Nephron progenitor cell (in vitro differentiated cells): ENCODE measurements at regions not wholly inside any gene's neighbourhood (a gene's known extent, or its start where the extent isn't known, plus 50 kb on each side); places are given as distances from the start of the nearest gene placed in this dataset.

ENCODE experiments used
- DNase-seq: peaks from one replicate; pipeline ENCODE4 v3.0.0; 2021
- H3K27ac Mint-ChIP-seq: 2 replicates; pipeline ENCODE4 v1.8.0; 2021; ENCODE audit warnings: mild to moderate bottlenecking, moderate library complexity, mixed read lengths
- H3K27me3 Mint-ChIP-seq: 2 replicates; pipeline ENCODE4 v1.8.0; 2021; ENCODE audit warnings: mild to moderate bottlenecking, low read depth, mixed read lengths; ENCODE audit not compliant: poor library complexity
- H3K36me3 Mint-ChIP-seq: 2 replicates; pipeline ENCODE4 v1.8.0; 2021; ENCODE audit warnings: low read depth, mixed read lengths
- H3K4me1 Mint-ChIP-seq: 2 replicates; pipeline ENCODE4 v1.8.0; 2021; ENCODE audit warnings: mixed read lengths
- H3K4me3 Mint-ChIP-seq: 2 replicates; pipeline ENCODE4 v1.8.0; 2021; ENCODE audit warnings: mild to moderate bottlenecking, moderate library complexity, mixed read lengths
- H3K9me3 Mint-ChIP-seq: 2 replicates; pipeline ENCODE4 v1.8.0; 2021; ENCODE audit warnings: mild to moderate bottlenecking, moderate library complexity, mixed read lengths
- TF ChIP-seq, protein P1 (sequence below): fragments of 200-600 bp; sonication (generic); IDR thresholded peaks from 2 replicates; pipeline ENCODE4 v1.5.0; 2021; ENCODE audit warnings: antibody characterized with exemption

DNA sequence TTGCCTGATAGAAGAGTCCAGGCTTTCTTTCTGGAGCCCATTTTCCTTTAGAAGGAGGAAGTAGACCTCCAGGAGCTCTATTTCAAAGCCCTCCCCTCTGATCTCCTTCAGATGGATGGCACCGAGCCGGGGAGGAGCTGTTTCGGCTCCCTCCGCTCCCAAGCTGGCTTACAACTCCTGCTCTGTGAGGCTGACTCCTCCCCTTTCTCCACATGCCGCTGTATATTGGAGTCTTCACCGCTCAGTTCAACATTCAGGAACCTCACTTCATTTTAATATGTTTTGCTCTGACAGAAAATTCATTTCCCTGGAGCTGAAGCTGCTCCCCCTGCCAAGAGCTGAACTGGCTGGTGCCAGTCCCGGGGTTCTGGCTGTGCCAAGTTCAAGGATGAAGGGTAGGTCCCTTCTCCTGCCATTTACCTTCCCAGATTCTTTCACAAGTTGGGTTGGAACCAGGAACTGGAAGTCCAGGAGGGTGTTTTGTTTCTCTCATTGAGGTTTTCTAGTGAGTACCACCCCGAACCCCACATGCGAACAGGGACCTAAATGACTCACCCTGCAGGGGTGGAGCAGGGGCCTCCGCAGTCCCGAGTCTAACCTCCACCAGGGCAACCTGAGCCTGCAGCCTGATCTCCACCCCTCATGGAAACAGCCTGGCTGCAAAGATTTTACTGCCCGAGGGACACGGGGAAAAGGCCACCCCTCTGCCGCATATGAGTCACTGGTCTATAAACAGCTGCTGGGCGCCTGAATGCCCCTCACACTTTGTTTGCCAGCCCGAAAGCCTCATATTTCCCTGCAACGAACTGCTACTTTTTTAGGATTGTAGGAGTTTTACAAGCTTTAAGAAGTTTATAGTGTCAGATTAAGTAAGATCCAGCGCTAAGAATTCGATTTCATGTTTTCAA is 68.6 kb upstream of the FOXA2 start:
- TF ChIP-seq, protein P1, sequence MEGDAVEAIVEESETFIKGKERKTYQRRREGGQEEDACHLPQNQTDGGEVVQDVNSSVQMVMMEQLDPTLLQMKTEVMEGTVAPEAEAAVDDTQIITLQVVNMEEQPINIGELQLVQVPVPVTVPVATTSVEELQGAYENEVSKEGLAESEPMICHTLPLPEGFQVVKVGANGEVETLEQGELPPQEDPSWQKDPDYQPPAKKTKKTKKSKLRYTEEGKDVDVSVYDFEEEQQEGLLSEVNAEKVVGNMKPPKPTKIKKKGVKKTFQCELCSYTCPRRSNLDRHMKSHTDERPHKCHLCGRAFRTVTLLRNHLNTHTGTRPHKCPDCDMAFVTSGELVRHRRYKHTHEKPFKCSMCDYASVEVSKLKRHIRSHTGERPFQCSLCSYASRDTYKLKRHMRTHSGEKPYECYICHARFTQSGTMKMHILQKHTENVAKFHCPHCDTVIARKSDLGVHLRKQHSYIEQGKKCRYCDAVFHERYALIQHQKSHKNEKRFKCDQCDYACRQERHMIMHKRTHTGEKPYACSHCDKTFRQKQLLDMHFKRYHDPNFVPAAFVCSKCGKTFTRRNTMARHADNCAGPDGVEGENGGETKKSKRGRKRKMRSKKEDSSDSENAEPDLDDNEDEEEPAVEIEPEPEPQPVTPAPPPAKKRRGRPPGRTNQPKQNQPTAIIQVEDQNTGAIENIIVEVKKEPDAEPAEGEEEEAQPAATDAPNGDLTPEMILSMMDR = no peak
- peak overlapping the region; percentile 82 for H3K27ac Mint-ChIP-seq
- peak overlapping the region; percentile 28 for H3K4me3 Mint-ChIP-seq
- H3K27me3 Mint-ChIP-seq = peaks cover 11% of the 10 kb centered on the region
- H3K36me3 Mint-ChIP-seq = no peaks in the 10 kb centered on the region
- peaks cover 5% of the 10 kb centered on the region for H3K4me1 Mint-ChIP-seq
- DNase-seq = peak; percentile 33
- no peaks in the 10 kb centered on the region for H3K9me3 Mint-ChIP-seq

GRCh38 chr20:22653658-22654642 is 69.6 kb upstream of the FOXA2 start:
- DNase-seq = no peak
- Mint-ChIP-seq H3K36me3 (no peaks in the 10 kb centered on the region), H3K9me3 (no peaks in the 10 kb centered on the region), H3K4me1 (peaks cover 5% of the 10 kb centered on the region), H3K4me3 (no peak overlapping the region), H3K27ac (no peak overlapping the region), H3K27me3 (peaks cover 9% of the 10 kb centered on the region)
- TF ChIP-seq, protein P1 = no peak

- TF ChIP-seq, protein P1 = no peak
- H3K9me3 Mint-ChIP-seq = peaks cover 15% of the 10 kb centered on the region
- no peaks in the 10 kb centered on the region for H3K36me3 Mint-ChIP-seq
- no peak overlapping the region for H3K4me3 Mint-ChIP-seq
- DNase-seq = no peak
- peaks cover 26% of the 10 kb centered on the region for H3K27me3 Mint-ChIP-seq
- no peak overlapping the region for H3K27ac Mint-ChIP-seq
- peaks cover 10% of the 10 kb centered on the region for H3K4me1 Mint-ChIP-seq
These were observed 79.2 kb upstream of the FOXA2 start for GRCh38 chr20:22663528-22664025.

DNA sequence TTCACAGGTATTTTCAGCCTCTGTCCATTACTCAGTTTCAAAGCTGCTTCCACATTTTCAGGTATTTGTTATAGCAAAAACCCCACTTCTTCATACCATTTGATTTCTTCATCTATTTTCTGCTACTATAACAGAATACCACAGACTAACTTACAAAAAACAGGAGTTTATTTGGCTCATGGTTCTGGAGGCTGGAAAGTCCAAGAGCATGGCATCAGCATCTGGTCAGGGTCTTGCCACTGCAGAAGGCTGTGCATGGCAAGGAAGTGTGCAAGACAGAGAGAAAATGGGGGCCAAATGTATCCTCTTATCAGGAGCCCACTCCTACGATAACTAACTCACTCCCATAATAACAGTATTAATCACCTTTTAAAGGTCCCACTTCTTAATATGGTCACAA is 82.8 kb upstream of the FOXA2 start:
- peaks cover 35% of the 10 kb centered on the region for H3K9me3 Mint-ChIP-seq
- peaks cover 26% of the 10 kb centered on the region for H3K27me3 Mint-ChIP-seq
- H3K27ac Mint-ChIP-seq = no peak overlapping the region
- H3K36me3 Mint-ChIP-seq = no peaks in the 10 kb centered on the region
- TF ChIP-seq, protein P1 = no peak
- H3K4me3 Mint-ChIP-seq = no peak overlapping the region
- no peak for DNase-seq
- H3K4me1 Mint-ChIP-seq = peaks cover 10% of the 10 kb centered on the region

GRCh38 chr20:22672191-22672590 is 87.8 kb upstream of the FOXA2 start:
- Mint-ChIP-seq H3K36me3 (no peaks in the 10 kb centered on the region), H3K9me3 (peaks cover 28% of the 10 kb centered on the region), H3K27me3 (peaks cover 21% of the 10 kb centered on the region), H3K4me3 (no peak overlapping the region), H3K4me1 (no peaks in the 10 kb centered on the region), H3K27ac (no peak overlapping the region)
- TF ChIP-seq, protein P1 = no peak
- DNase-seq = no peak
